OCI-LY1 (cell line): ENCODE measurements at regions not wholly inside any gene's neighbourhood (a gene's known extent, or its start where the extent isn't known, plus 50 kb on each side); places are given as distances from the start of the nearest gene placed in this dataset.

Experiments used
- H2AFZ ChIP-seq: fragments of 200-600 bp; sonication (generic), shearing (Covaris generic); 2 replicates; pipeline ENCODE4 v1.6.0; 2014; ENCODE audit warnings: antibody characterized with exemption, mild to moderate bottlenecking, low read length
- H3F3A ChIP-seq: fragments of 200-600 bp; sonication (generic), shearing (Covaris generic); 2 replicates; pipeline ENCODE4 v1.6.0; 2014; ENCODE audit warnings: mild to moderate bottlenecking, antibody characterized with exemption, low read length, moderate library complexity; ENCODE audit not compliant: insufficient read depth
- H3K27ac ChIP-seq: fragments of 200-600 bp; sonication (generic); 2 replicates; pipeline ENCODE4 v1.5.1; 2014; ENCODE audit warnings: low read length, mixed run types, mild to moderate bottlenecking, low read depth; ENCODE audit not compliant: poor library complexity, severe bottlenecking
- H3K27me3 ChIP-seq: fragments of 200-600 bp; sonication (generic); 2 replicates; pipeline ENCODE4 v1.6.0; 2014; ENCODE audit warnings: antibody characterized with exemption, mild to moderate bottlenecking, low read length, moderate library complexity; ENCODE audit not compliant: insufficient read depth
- H3K36me3 ChIP-seq: fragments of 200-600 bp; sonication (generic); 2 replicates; pipeline ENCODE4 v1.6.1; 2014; ENCODE audit warnings: mild to moderate bottlenecking, antibody characterized with exemption, low read length, moderate library complexity, mixed read lengths; ENCODE audit not compliant: insufficient read depth
- H3K4me1 ChIP-seq: fragments of 200-600 bp; sonication (generic); 2 replicates; pipeline ENCODE4 v1.5.1; 2014; ENCODE audit warnings: mild to moderate bottlenecking, low read length, moderate library complexity; ENCODE audit not compliant: insufficient read depth, severe bottlenecking
- H3K4me2 ChIP-seq: fragments of 200-600 bp; sonication (generic), shearing (Covaris generic); 2 replicates; pipeline ENCODE4 v1.6.1; 2014; ENCODE audit warnings: low read length
- H3K4me3 ChIP-seq: fragments of 200-600 bp; sonication (generic); 2 replicates; pipeline ENCODE4 v1.5.1; 2014; ENCODE audit warnings: low read length, low read depth, mild to moderate bottlenecking, mixed read lengths; ENCODE audit not compliant: poor library complexity, severe bottlenecking
- H3K79me2 ChIP-seq: fragments of 200-600 bp; shearing (Covaris generic); 2 replicates; pipeline ENCODE4 v1.6.1; 2016; ENCODE audit warnings: mixed run types, low read length, mixed read lengths; ENCODE audit not compliant: insufficient read depth
- H3K9ac ChIP-seq: fragments of 200-600 bp; sonication (generic), shearing (Covaris generic); 2 replicates; pipeline ENCODE4 v1.6.1; 2014; ENCODE audit warnings: mild to moderate bottlenecking, low read length, mixed read lengths
- H3K9me2 ChIP-seq: fragments of 200-600 bp; sonication (generic), shearing (Covaris generic); 2 replicates; pipeline ENCODE4 v1.6.1; 2014; ENCODE audit warnings: low read depth, mild to moderate bottlenecking, low read length, mixed read lengths
- H3K9me3 ChIP-seq: fragments of 200-600 bp; shearing (Covaris generic); 2 replicates; pipeline ENCODE4 v1.6.1; 2014; ENCODE audit warnings: low read length, mixed read lengths
- H4K20me1 ChIP-seq: fragments of 200-600 bp; sonication (generic), shearing (Covaris generic); 2 replicates; pipeline ENCODE4 v1.6.0; 2016; ENCODE audit warnings: mild to moderate bottlenecking, low read length; ENCODE audit not compliant: insufficient read depth
- CTCF ChIP-seq: fragments of 200-600 bp; sonication (generic), shearing (Covaris generic); IDR thresholded peaks from 2 replicates; pipeline ENCODE4 v1.5.1; 2017; ENCODE audit warnings: mild to moderate bottlenecking, antibody characterized with exemption, low read length, moderate library complexity, mixed read lengths
- EZH2 ChIP-seq: fragments of 200-600 bp; sonication (generic), shearing (Covaris generic); IDR thresholded peaks from 2 replicates; pipeline ENCODE4 v1.8.0; 2017; ENCODE audit warnings: borderline replicate concordance, mixed run types, mild to moderate bottlenecking, antibody characterized with exemption, low read length, moderate library complexity, mixed read lengths

GRCh38 chr12:111011999-111012600 lies 91.7 kb upstream of the MYL2 start:
- no peak for TF ChIP-seq CTCF
- TF ChIP-seq EZH2 = no peak
- Histone ChIP-seq H3K9me3 (no peaks in the 10 kb centered on the region), H3K27me3 (no peaks in the 10 kb centered on the region), H3K4me1 (no peaks in the 10 kb centered on the region), H3K9ac (no peak overlapping the region), H3K4me3 (no peak overlapping the region), H3K79me2 (no peaks in the 10 kb centered on the region), H3K36me3 (no peaks in the 10 kb centered on the region), H2AFZ (no peak overlapping the region), H3K4me2 (no peak overlapping the region), H3F3A (no peaks in the 10 kb centered on the region), H4K20me1 (no peaks in the 10 kb centered on the region), H3K27ac (no peak overlapping the region), H3K9me2 (no peaks in the 10 kb centered on the region)

GRCh38 chr12:111010916-111011657 lies 90.7 kb upstream of the MYL2 start:
- Histone ChIP-seq H3F3A (no peaks in the 10 kb centered on the region), H3K27ac (no peak overlapping the region), H3K36me3 (no peaks in the 10 kb centered on the region), H3K9me2 (no peaks in the 10 kb centered on the region), H3K79me2 (no peaks in the 10 kb centered on the region), H3K9me3 (no peaks in the 10 kb centered on the region), H3K4me2 (no peak overlapping the region), H4K20me1 (no peaks in the 10 kb centered on the region), H3K27me3 (no peaks in the 10 kb centered on the region), H3K4me3 (no peak overlapping the region), H2AFZ (no peak overlapping the region), H3K9ac (no peak overlapping the region), H3K4me1 (no peaks in the 10 kb centered on the region)
- TF ChIP-seq CTCF (no peak), EZH2 (no peak)

- no peaks in the 10 kb centered on the region for H3K9me2 ChIP-seq
- H3K79me2 ChIP-seq = no peaks in the 10 kb centered on the region
- no peak overlapping the region for H3K27ac ChIP-seq
- no peaks in the 10 kb centered on the region for H3K27me3 ChIP-seq
- H3K4me2 ChIP-seq = no peak overlapping the region
- no peak for TF ChIP-seq EZH2
- no peak for TF ChIP-seq CTCF
- H3K4me3 ChIP-seq = no peak overlapping the region
- H3K9ac ChIP-seq = no peak overlapping the region
- no peaks in the 10 kb centered on the region for H3K4me1 ChIP-seq
- no peak overlapping the region for H2AFZ ChIP-seq
- no peaks in the 10 kb centered on the region for H3K9me3 ChIP-seq
- H4K20me1 ChIP-seq = no peaks in the 10 kb centered on the region
- no peaks in the 10 kb centered on the region for H3F3A ChIP-seq
- no peaks in the 10 kb centered on the region for H3K36me3 ChIP-seq
These were observed 89.7 kb upstream of the MYL2 start for GRCh38 chr12:111010061-111010460.
